ENCODE measurements at regions not wholly inside any gene's neighbourhood (a gene's known extent, or its start where the extent isn't known, plus 50 kb on each side); places are given as distances from the start of the nearest gene placed in this dataset.

GRCh38 chr16:86727131-86727530, 148.8 kb downstream of the FOXL1 start:
- Histone ChIP-seq H2AFZ (ENCODE audit: control insufficient read depth, low read depth, low read length) (no peak overlapping the region), H3K36me3 (ENCODE audit: control insufficient read depth in 2 of 2, insufficient read depth in 2 of 2, low read length in 1 of 2) (no peaks in the 10 kb centered on the region), H3K4me1 (ENCODE audit: control insufficient read depth, insufficient read depth, low read length) (no peaks in the 10 kb centered on the region), H3K4me2 (ENCODE audit: control insufficient read depth, insufficient read depth) (no peak overlapping the region), H3K9ac (ENCODE audit: control insufficient read depth, insufficient read depth, low read length) (no peak overlapping the region), H3K27me3 (replicated peaks in 1 of 2; ENCODE audit: control insufficient read depth in 2 of 2, insufficient read depth in 2 of 2, low read length in 1 of 2) (no peaks in the 10 kb centered on the region; a peak in 1 of 4 replicates), H3K4me3 (no peak overlapping the region), H3K27ac (ENCODE audit: control insufficient read depth, insufficient read depth) (no peak overlapping the region), H4K20me1 (ENCODE audit: control insufficient read depth, insufficient read depth) (no peaks in the 10 kb centered on the region), H3K9me3 (replicated peaks; ENCODE audit: control insufficient read depth, insufficient read depth, low read length) (no peaks in the 10 kb centered on the region), H3K79me2 (ENCODE audit: control insufficient read depth, insufficient read depth, low read length) (no peaks in the 10 kb centered on the region)
- ChIA-PET RAD21 (ENCODE audit: unreplicated experiment) (no interaction called here), SMC1A (ENCODE audit: uncharacterized antibody, unreplicated experiment) (no interaction called here), POLR2A (no interaction called here), CTCF (interaction anchor here (0.9 kb wide), 1 partner anchor 9 kb away, joined by 3 read pairs; no protein-coding TSS in a partner anchor)
- FAIRE-seq (no peak), ATAC-seq (no peak), DNase-seq (ENCODE audit: low read depth, low spot score) (no peak)
- in situ Hi-C loops (cut with MboI), result no loop called here
- intact Hi-C loops (cut with micrococcal nuclease; ENCODE audit: unreplicated experiment), result no loop called here
- no TSS peak for BruUV-seq (replicated peaks)
- WGBS (ENCODE audit: insufficient coverage, insufficient replicate concordance, low lambda C conversion rate, missing lambda C conversion rate), result 1% methylated on average over 7 of the region's 7 CpGs
- no peak for TF ChIP-seq ZNF384 (IDR thresholded peaks at IDR 0.05; ENCODE audit: borderline replicate concordance, low read depth, low read length)
- no peak for TF ChIP-seq RBBP5 (conservative IDR thresholded peaks at IDR 0.05)
- TF ChIP-seq MYB (IDR thresholded peaks at IDR 0.05; ENCODE audit: borderline replicate concordance, low read depth, low read length), result no peak
- no peak for TF ChIP-seq SMARCA5 (IDR thresholded peaks at IDR 0.05)
- no peak for TF ChIP-seq EP300 (IDR thresholded peaks at IDR 0.05; ENCODE audit: borderline replicate concordance in 1 of 2, control insufficient read depth in 1 of 2, low read depth in 2 of 2, low read length in 2 of 2)
- no peak for TF ChIP-seq ATF3 (IDR thresholded peaks at IDR 0.05; ENCODE audit: borderline replicate concordance, extremely low read depth, low read depth, low read length)
- TF ChIP-seq NRF1 (conservative IDR thresholded peaks at IDR 0.05; ENCODE audit: low read depth, low read length), result no peak
- no peak for TF ChIP-seq CBX3 (IDR thresholded peaks at IDR 0.05; ENCODE audit: borderline replicate concordance, low read depth)
- no peak for TF ChIP-seq STAT3 (IDR thresholded peaks at IDR 0.05; ENCODE audit: low read depth, low read length)
- no peak for TF ChIP-seq JUND (IDR thresholded peaks at IDR 0.05; ENCODE audit: low read depth, low read length)
- TF ChIP-seq RFX5 (IDR thresholded peaks at IDR 0.05; ENCODE audit: low read depth, low read length), result no peak
- TF ChIP-seq FOS (IDR thresholded peaks at IDR 0.05; ENCODE audit: borderline replicate concordance, extremely low read depth, insufficient read length), result no peak
- no peak for TF ChIP-seq GABPA (IDR thresholded peaks at IDR 0.05; ENCODE audit: low read depth)
- no peak for TF ChIP-seq NR2C1 (IDR thresholded peaks at IDR 0.05)
- TF ChIP-seq CUX1 (IDR thresholded peaks at IDR 0.05; ENCODE audit: insufficient replicate concordance, low read depth, low read length), result no peak
- no peak for TF ChIP-seq KLF5 (IDR thresholded peaks at IDR 0.05; ENCODE audit: partially characterized antibody)
- TF ChIP-seq NFYB (IDR thresholded peaks at IDR 0.05; ENCODE audit: insufficient read depth, low read depth, low read length), result no peak
- TF ChIP-seq E2F4 (IDR thresholded peaks at IDR 0.05; ENCODE audit: low read depth, low read length), result no peak
- TF ChIP-seq ZNF207 (IDR thresholded peaks at IDR 0.05; ENCODE audit: borderline replicate concordance), result no peak
